ENCODE measurements at regions not wholly inside any gene's neighbourhood (a gene's known extent, or its start where the extent isn't known, plus 50 kb on each side); places are given as distances from the start of the nearest gene placed in this dataset.

- WGBS = 50% methylated on average over 4 of the region's 4 CpGs
- no peak for ATAC-seq
Measured at GRCh38 chr10:61139592-61139953, 195.6 kb upstream of the RHOBTB1 start.

GRCh38 chr10:61138708-61139591 lies 195.0 kb upstream of the RHOBTB1 start:
- Histone ChIP-seq H3K4me1 (ENCODE audit: control insufficient read depth, insufficient read depth, low read length) (no peaks in the 10 kb centered on the region), H3K4me3 (ENCODE audit: low read length) (no peak overlapping the region), H3K9me3 (ENCODE audit: control insufficient read depth, low read length) (no peaks in the 10 kb centered on the region), H3K27me3 (ENCODE audit: control insufficient read depth, insufficient read depth) (no peaks in the 10 kb centered on the region), H3K27ac (ENCODE audit: low read length) (no peak overlapping the region)
- WGBS = 69% methylated on average over 5 of the region's 5 CpGs
- ATAC-seq (no peak), DNase-seq (no peak)
- intact Hi-C loops (cut with DNase I) = loop anchor here in 3 of 4 donors (5.0 to 10.0 kb wide), 3 partner anchors 143 to 596 kb away; no protein-coding TSS in a partner anchor

More at GRCh38 chr10:61139592-61139953, 195.6 kb upstream of the RHOBTB1 start:
- H3K4me1 ChIP-seq (ENCODE audit: control insufficient read depth, insufficient read depth, low read length) = no peaks in the 10 kb centered on the region
- no peaks in the 10 kb centered on the region for H3K9me3 ChIP-seq (ENCODE audit: control insufficient read depth, low read length)
- H3K27me3 ChIP-seq (ENCODE audit: control insufficient read depth, insufficient read depth) = no peaks in the 10 kb centered on the region
- intact Hi-C loops (cut with DNase I) = loop anchor here in 3 of 4 donors (5.0 to 10.0 kb wide), 3 partner anchors 143 to 595 kb away; no protein-coding TSS in a partner anchor
- no peak for DNase-seq
- no peak overlapping the region for H3K27ac ChIP-seq (ENCODE audit: low read length)
- no peak overlapping the region for H3K4me3 ChIP-seq (ENCODE audit: low read length)

GRCh38 chr10:61136139-61136538 lies 192.2 kb upstream of the RHOBTB1 start:
- intact Hi-C loops (cut with DNase I) = loop anchor here in 3 of 4 donors (5.0 to 10.0 kb wide), 3 partner anchors 146 to 599 kb away; no protein-coding TSS in a partner anchor
- H3K27ac ChIP-seq (ENCODE audit: low read length) = no peak overlapping the region
- H3K27me3 ChIP-seq (ENCODE audit: control insufficient read depth, insufficient read depth) = no peaks in the 10 kb centered on the region
- H3K9me3 ChIP-seq (ENCODE audit: control insufficient read depth, low read length) = no peaks in the 10 kb centered on the region
- DNase-seq (no peak), ATAC-seq (no peak)
- WGBS = 74% methylated on average over 2 of the region's 2 CpGs
- H3K4me3 ChIP-seq (ENCODE audit: low read length) = no peak overlapping the region
- H3K4me1 ChIP-seq (ENCODE audit: control insufficient read depth, insufficient read depth, low read length) = no peaks in the 10 kb centered on the region

GRCh38 chr10:61135276-61135721 lies 191.3 kb upstream of the RHOBTB1 start:
- Histone ChIP-seq H3K4me1 (ENCODE audit: control insufficient read depth, insufficient read depth, low read length) (no peaks in the 10 kb centered on the region), H3K9me3 (ENCODE audit: control insufficient read depth, low read length) (no peaks in the 10 kb centered on the region), H3K27me3 (ENCODE audit: control insufficient read depth, insufficient read depth) (no peaks in the 10 kb centered on the region), H3K27ac (ENCODE audit: low read length) (no peak overlapping the region), H3K4me3 (ENCODE audit: low read length) (no peak overlapping the region)
- intact Hi-C loops (cut with DNase I) = loop anchor here in 3 of 4 donors (5.0 to 10.0 kb wide), 3 partner anchors 147 to 600 kb away; no protein-coding TSS in a partner anchor
- WGBS = 77% methylated on average over 3 of the region's 3 CpGs
- no peak for DNase-seq
- no peak for ATAC-seq

- Histone ChIP-seq H3K9me3 (ENCODE audit: control insufficient read depth, low read length) (no peaks in the 10 kb centered on the region), H3K27me3 (ENCODE audit: control insufficient read depth, insufficient read depth) (no peaks in the 10 kb centered on the region), H3K27ac (ENCODE audit: low read length) (no peak overlapping the region), H3K4me3 (ENCODE audit: low read length) (no peak overlapping the region), H3K4me1 (ENCODE audit: control insufficient read depth, insufficient read depth, low read length) (no peaks in the 10 kb centered on the region)
- DNase-seq (no peak), ATAC-seq (no peak)
- intact Hi-C loops (cut with DNase I) = loop anchor here in 1 of 4 donors (10.0 kb wide), 1 partner anchor 604 kb away; no protein-coding TSS in a partner anchor
- WGBS = 95% methylated on average over 1 of the region's 1 CpG
Measured at GRCh38 chr10:61130366-61130765, 186.4 kb upstream of the RHOBTB1 start.

- ATAC-seq (no peak), DNase-seq (no peak)
- Histone ChIP-seq H3K9me3 (ENCODE audit: control insufficient read depth, low read length) (no peaks in the 10 kb centered on the region), H3K27ac (ENCODE audit: low read length) (no peak overlapping the region), H3K4me3 (ENCODE audit: low read length) (no peak overlapping the region), H3K4me1 (ENCODE audit: control insufficient read depth, insufficient read depth, low read length) (no peaks in the 10 kb centered on the region), H3K27me3 (ENCODE audit: control insufficient read depth, insufficient read depth) (no peaks in the 10 kb centered on the region)
- intact Hi-C loops (cut with DNase I) = no loop called here
Measured at GRCh38 chr10:61128196-61128595, 184.2 kb upstream of the RHOBTB1 start.

GRCh38 chr10:61125560-61126170 lies 181.7 kb upstream of the RHOBTB1 start:
- ATAC-seq (no peak), DNase-seq (no peak)
- Histone ChIP-seq H3K4me1 (ENCODE audit: control insufficient read depth, insufficient read depth, low read length) (no peaks in the 10 kb centered on the region), H3K27ac (ENCODE audit: low read length) (no peak overlapping the region), H3K27me3 (ENCODE audit: control insufficient read depth, insufficient read depth) (no peaks in the 10 kb centered on the region), H3K4me3 (ENCODE audit: low read length) (no peak overlapping the region), H3K9me3 (ENCODE audit: control insufficient read depth, low read length) (no peaks in the 10 kb centered on the region)
- intact Hi-C loops (cut with DNase I) = no loop called here
- 44% methylated on average over 3 of the region's 3 CpGs for WGBS

- DNase-seq = no peak
- Histone ChIP-seq H3K9me3 (ENCODE audit: control insufficient read depth, low read length) (no peaks in the 10 kb centered on the region), H3K4me1 (ENCODE audit: control insufficient read depth, insufficient read depth, low read length) (no peaks in the 10 kb centered on the region), H3K27me3 (ENCODE audit: control insufficient read depth, insufficient read depth) (no peaks in the 10 kb centered on the region), H3K4me3 (ENCODE audit: low read length) (no peak overlapping the region), H3K27ac (ENCODE audit: low read length) (no peak overlapping the region)
- WGBS = 75% methylated on average over 6 of the region's 6 CpGs
- no peak for ATAC-seq
- intact Hi-C loops (cut with DNase I) = no loop called here
Measured at GRCh38 chr10:61124756-61125530, 181.0 kb upstream of the RHOBTB1 start.

GRCh38 chr10:61120805-61121204 lies 176.8 kb upstream of the RHOBTB1 start:
- no peaks in the 10 kb centered on the region for H3K9me3 ChIP-seq (ENCODE audit: control insufficient read depth, low read length)
- WGBS = 96% methylated on average over 2 of the region's 2 CpGs
- intact Hi-C loops (cut with DNase I) = no loop called here

GRCh38 chr10:61119573-61119972 lies 175.6 kb upstream of the RHOBTB1 start:
- Histone ChIP-seq H3K4me1 (ENCODE audit: control insufficient read depth, insufficient read depth, low read length) (no peaks in the 10 kb centered on the region), H3K27ac (ENCODE audit: low read length) (no peak overlapping the region), H3K27me3 (ENCODE audit: control insufficient read depth, insufficient read depth) (no peaks in the 10 kb centered on the region), H3K9me3 (ENCODE audit: control insufficient read depth, low read length) (no peaks in the 10 kb centered on the region), H3K4me3 (ENCODE audit: low read length) (no peak overlapping the region)
- intact Hi-C loops (cut with DNase I) = no loop called here
- WGBS = 44% methylated on average over 1 of the region's 1 CpG
- DNase-seq (no peak), ATAC-seq (no peak)

More at GRCh38 chr10:61120805-61121204, 176.8 kb upstream of the RHOBTB1 start:
- Histone ChIP-seq H3K4me1 (ENCODE audit: control insufficient read depth, insufficient read depth, low read length) (no peaks in the 10 kb centered on the region), H3K27ac (ENCODE audit: low read length) (no peak overlapping the region), H3K27me3 (ENCODE audit: control insufficient read depth, insufficient read depth) (no peaks in the 10 kb centered on the region), H3K4me3 (ENCODE audit: low read length) (no peak overlapping the region)
- DNase-seq = no peak
- ATAC-seq = no peak

All from right cardiac atrium (tissue), 5 donors.